Heart right ventricle (tissue), 16 donors: ENCODE measurements at regions not wholly inside any gene's neighbourhood (a gene's known extent, or its start where the extent isn't known, plus 50 kb on each side); places are given as distances from the start of the nearest gene placed in this dataset.

Source experiments
- ATAC-seq, 8 donors: fragments of 200-7000 bp; cut with Tn5 transposase; one replicate each; pipeline ENCODE4 v1.9.1; 2020; ENCODE audit warnings: mild to moderate bottlenecking in 8 of 8, moderate library complexity in 8 of 8, moderate number of reproducible peaks in 1 of 8
- DNase-seq, 2 donors: peaks; one replicate each; pipeline ENCODE4 v3.0.0-alpha.2; 2020
- H3K27ac ChIP-seq, 10 donors: fragments of 200-600 bp; sonication (generic) in 2 of 10; one replicate each; pipeline versions ENCODE4 v1.5.0 to v1.8.0; 2020 to 2022; ENCODE audit warnings: mild to moderate bottlenecking in 3 of 10
- H3K27me3 ChIP-seq, 7 donors: fragments of 200-600 bp; one replicate each; pipeline ENCODE4 v1.8.0; 2021 to 2022; ENCODE audit warnings: mild to moderate bottlenecking in 2 of 7
- H3K36me3 ChIP-seq, 9 donors: fragments of 200-600 bp; sonication (generic) in 1 of 9; one replicate each; pipeline versions ENCODE4 v1.5.0 to v1.8.0; 2020 to 2022; ENCODE audit warnings: mild to moderate bottlenecking in 2 of 9
- H3K4me1 ChIP-seq, 9 donors: fragments of 200-600 bp; sonication (generic) in 1 of 9; one replicate each; pipeline versions ENCODE4 v1.5.0 to v1.8.0; 2020 to 2022; ENCODE audit warnings: mild to moderate bottlenecking in 4 of 9
- H3K4me3 ChIP-seq, 10 donors: fragments of 200-600 bp; sonication (generic) in 2 of 10; one replicate each; pipeline versions ENCODE4 v1.5.0 to v1.8.0; 2020 to 2022; ENCODE audit warnings: mild to moderate bottlenecking in 7 of 10, moderate library complexity in 2 of 10
- H3K9me3 ChIP-seq, 11 donors: fragments of 200-600 bp in 10 of 11; sonication (generic) in 2 of 11; one replicate each; pipeline versions ENCODE4 v1.5.0 to v1.8.0; 2013 to 2022; ENCODE audit warnings: mild to moderate bottlenecking in 2 of 11, control low read depth in 1 of 11, moderate library complexity in 1 of 11
- CTCF ChIP-seq, 9 donors: fragments of 200-600 bp; sonication (generic) in 2 of 9; IDR thresholded peaks; one replicate each; pipeline versions ENCODE4 v1.5.0 to v1.8.0; 2021 to 2022; ENCODE audit warnings: antibody characterized with exemption in 9 of 9, mild to moderate bottlenecking in 5 of 9, moderate library complexity in 1 of 9
- WGBS, 2 donors: extraction: QIAGEN DNeasy Blood & Tissue Kit; methylation state at CpG; one replicate each; pipeline ENCODE4 v1.1.7; 2013; ENCODE audit warnings: inconsistent platforms in 1 of 2; 5-methylcytosine and 5-hydroxymethylcytosine counted together
- intact Hi-C, 10 donors: fragments of 100-400 bp; cut with DNase I; formaldehyde crosslinking; loops; one replicate each; pipeline versions ENCODE4 v1.11.1 to v1.14.2; 2022
- donor health status: Arrhythmogenic right ventricular cardiomyopathy.
- donor health status: ischemic (EF 13 %, LVEDD 7.1; RV severe dilation, severe dysfunction).
- donor health status: healthy with polysubstance abuse.
- donor health status: DM: no; HTN: yes; CAD: no.
- donor health status: DM: no; HTN: no; CAD: no.
- donor health status: ischemic (EF 25% LVEDD 6.9; RV normal size, moderate dysfunction).
- donor health status: ischemic (EF 25% LVEDD 5.7; RV mildly dilated, moderate dysfunction).
- donor health status: healthy.
- donor health status: DM: yes; HTN: yes; CAD: no.
- donor health status: Ischemic cardiomyopathy.
- donor health status: ischemic (EF 35%, LVEDD 5.7; RV mildly dilated, moderate dysfunction).
- donor health status: nonischemic (EF 11% LVEDD 7.7; RV severe dilation, severe dysfunction).
- donor health status: DM: yes; HTN: yes; CAD: no.
- donor health status: PGD.
- donor health status: ischemic (EF 29% LVEDD 5.4; RV normal size, mild dysfunction).
- donor health status: nonischemic (EF 23%, LVEDD 6.1; RV moderate dilation, normal function).

GRCh38 chr2:238663586-238663985 is 184.3 kb upstream of the TWIST2 start:
- no peaks in the 10 kb centered on the region for H3K36me3 ChIP-seq
- 71 to 81% methylated on average over 9 of the region's 9 CpGs for WGBS, 2 donors
- peaks cover 0 to 5% (median 0%) of the 10 kb centered on the region in 7 donors for H3K27me3 ChIP-seq
- no peak overlapping the region for H3K27ac ChIP-seq
- ATAC-seq (no peak), DNase-seq (no peak)
- H3K9me3 ChIP-seq = peaks cover 0 to 34% (median 3%) of the 10 kb centered on the region in 11 donors
- no peak for TF ChIP-seq CTCF (IDR thresholded peaks at IDR 0.05)
- intact Hi-C loops = no loop called here
- no peaks in the 10 kb centered on the region for H3K4me1 ChIP-seq
- H3K4me3 ChIP-seq = no peak overlapping the region

- Histone ChIP-seq H3K9me3 (peaks cover 0 to 52% (median 3%) of the 10 kb centered on the region in 11 donors), H3K36me3 (no peaks in the 10 kb centered on the region), H3K27me3 (peaks cover 0 to 7% (median 0%) of the 10 kb centered on the region in 7 donors), H3K27ac (no peak overlapping the region), H3K4me1 (no peaks in the 10 kb centered on the region), H3K4me3 (no peak overlapping the region)
- intact Hi-C loops = no loop called here
- TF ChIP-seq CTCF (IDR thresholded peaks at IDR 0.05) = no peak
- WGBS, 2 donors = 69 to 73% methylated on average over 3 of the region's 3 CpGs
- DNase-seq (no peak), ATAC-seq (no peak)
Measured at GRCh38 chr2:238665919-238666318, 182.0 kb upstream of the TWIST2 start.

- H3K4me3 ChIP-seq = no peak overlapping the region
- no peak for TF ChIP-seq CTCF (IDR thresholded peaks at IDR 0.05)
- intact Hi-C loops = no loop called here
- 32 to 68% methylated on average over 1 of the region's 1 CpG for WGBS, 2 donors
- peaks cover 0 to 50% (median under 1%) of the 10 kb centered on the region in 11 donors for H3K9me3 ChIP-seq
- ATAC-seq (no peak), DNase-seq (no peak)
- H3K27me3 ChIP-seq = peaks cover 0 to 7% (median 0%) of the 10 kb centered on the region in 7 donors
- H3K27ac ChIP-seq = no peak overlapping the region
- no peaks in the 10 kb centered on the region for H3K36me3 ChIP-seq
- no peaks in the 10 kb centered on the region for H3K4me1 ChIP-seq
Measured at GRCh38 chr2:238666543-238666942, 181.3 kb upstream of the TWIST2 start.

GRCh38 chr2:238667008-238667407 is 180.9 kb upstream of the TWIST2 start:
- ATAC-seq = no peak
- DNase-seq = no peak
- intact Hi-C loops = no loop called here

More at GRCh38 chr2:238667008-238667407, 180.9 kb upstream of the TWIST2 start:
- peaks cover 0 to 7% (median 0%) of the 10 kb centered on the region in 7 donors for H3K27me3 ChIP-seq
- no peak overlapping the region for H3K4me3 ChIP-seq
- no peak for TF ChIP-seq CTCF (IDR thresholded peaks at IDR 0.05)
- 51% methylated on average over 6 of the region's 6 CpGs for WGBS, 2 donors
- no peaks in the 10 kb centered on the region for H3K36me3 ChIP-seq
- H3K27ac ChIP-seq = no peak overlapping the region
- H3K9me3 ChIP-seq = peaks cover 0 to 49% (median 0%) of the 10 kb centered on the region in 11 donors
- no peaks in the 10 kb centered on the region for H3K4me1 ChIP-seq
